Panc1 (cell line): ENCODE measurements at regions not wholly inside any gene's neighbourhood (a gene's known extent, or its start where the extent isn't known, plus 50 kb on each side); places are given as distances from the start of the nearest gene placed in this dataset.

ENCODE experiments used
- ATAC-seq: fragments of 200-7000 bp; cut with Tn5 transposase; 2 replicates; pipeline ENCODE4 v1.9.1; 2020; ENCODE audit warnings: mild to moderate bottlenecking, moderate library complexity
- BruUV-seq: library from RNA; stranded (reverse); fragments of 400-500 nt; replicated peaks from 2 replicates; lab custom pipeline; 2021; lab: Mats Ljungman, UMichigan
- CTCF ChIA-PET: fragments of 300-600 bp; sonication (Branson Sonifier 250); formaldehyde crosslinking; loops from one replicate; lab custom pipeline; 2022; ENCODE audit warnings: antibody characterized with exemption; lab: Charles Lee
- POLR2A ChIA-PET: fragments of 300-600 bp; sonication (Branson Sonifier 250); formaldehyde crosslinking; loops from one replicate; lab custom pipeline; 2022; ENCODE audit warnings: antibody characterized with exemption; lab: Charles Lee
- DNase-seq: peaks from one replicate; pipeline ENCODE4 v3.0.0-alpha.2; 2010; ENCODE audit warnings: low read depth, low spot score
- H3K27ac ChIP-seq: 2 replicates; pipeline ENCODE4 v1.5.1; 2011; ENCODE audit warnings: mild to moderate bottlenecking, low read length, inconsistent platforms
- H3K27me3 ChIP-seq: fragments of 200-500 bp; sonication (Bioruptor generic); 2 replicates; pipeline ENCODE4 v1.6.0; 2014; ENCODE audit warnings: low read length, inconsistent platforms; ENCODE audit not compliant: control insufficient read depth, insufficient read depth
- H3K36me3 ChIP-seq: fragments of 200-500 bp; sonication (Bioruptor generic); 2 replicates; pipeline ENCODE4 v1.5.1; 2014; ENCODE audit warnings: inconsistent platforms, mild to moderate bottlenecking, low read length, moderate library complexity; ENCODE audit not compliant: control insufficient read depth, insufficient read depth
- H3K4me1 ChIP-seq: 2 replicates; pipeline ENCODE4 v1.5.1; 2011; ENCODE audit warnings: inconsistent platforms, mild to moderate bottlenecking, low read length, moderate library complexity; ENCODE audit not compliant: control insufficient read depth, insufficient read depth
- H3K4me3 ChIP-seq, 2 experiments: 2 replicates each; pipeline ENCODE4 v1.5.1; 2011 to 2012; ENCODE audit warnings: low read depth in 2 of 2, low read length in 2 of 2, mild to moderate bottlenecking in 2 of 2, inconsistent platforms in 1 of 2, moderate library complexity in 1 of 2
- H3K9me3 ChIP-seq: fragments of 200-500 bp; sonication (Bioruptor generic); 2 replicates; pipeline ENCODE4 v1.5.1; 2014; ENCODE audit warnings: low read depth, mild to moderate bottlenecking, inconsistent platforms, low read length, moderate library complexity; ENCODE audit not compliant: control insufficient read depth, insufficient read depth
- CTCF ChIP-seq: fragments of 450-650 bp; IDR thresholded peaks from 2 replicates; pipeline ENCODE4 v1.5.1; 2017; ENCODE audit warnings: mild to moderate bottlenecking
- POLR2AphosphoS5 ChIP-seq: IDR thresholded peaks from 2 replicates; pipeline ENCODE4 v1.6.1; 2012; ENCODE audit warnings: mild to moderate bottlenecking, low read depth, low read length, moderate library complexity
- REST ChIP-seq, 2 experiments: IDR thresholded peaks; 2 replicates each; pipeline ENCODE4 v1.6.1; 2011 to 2012; ENCODE audit warnings: low read depth in 2 of 2, control low read depth in 1 of 2, low read length in 1 of 2, mild to moderate bottlenecking in 1 of 2, moderate library complexity in 1 of 2; ENCODE audit not compliant: insufficient read depth in 1 of 2
- SIN3A ChIP-seq: IDR thresholded peaks from 2 replicates; pipeline ENCODE4 v1.6.1; 2012; ENCODE audit warnings: low read depth, mild to moderate bottlenecking, low read length, moderate library complexity, borderline replicate concordance; ENCODE audit not compliant: insufficient read depth
- TCF7L2 ChIP-seq: IDR thresholded peaks from 2 replicates; pipeline ENCODE4 v1.6.1; 2011; ENCODE audit warnings: mild to moderate bottlenecking, low read depth, low read length, inconsistent platforms
- in situ Hi-C: cut with HindIII; loops from 2 replicates; pipeline ENCODE4 v1.10.0; 2016; ENCODE audit warnings: low sequenced_read_pairs, low pct_unique_long_range_greater_than_20kb
- intact Hi-C: fragments of 100-400 bp; cut with micrococcal nuclease; formaldehyde crosslinking; loops from one replicate; pipeline ENCODE4 v1.10.0; 2022; ENCODE audit not compliant: unreplicated experiment

GRCh38 chr3:64300790-64301423, 75.6 kb upstream of the PRICKLE2 start:
- DNase-seq (no peak), ATAC-seq (no peak)
- Histone ChIP-seq H3K27ac (no peak overlapping the region), H3K36me3 (no peaks in the 10 kb centered on the region), H3K9me3 (no peaks in the 10 kb centered on the region), H3K27me3 (no peaks in the 10 kb centered on the region), H3K4me3 (no peak overlapping the region), H3K4me1 (no peaks in the 10 kb centered on the region)
- CTCF ChIA-PET: interaction anchor here (0.7 kb wide), 1 partner anchor 336 kb away, joined by 10 read pairs; no protein-coding TSS in a partner anchor
- POLR2A ChIA-PET: interaction anchor here (0.6 kb wide), 1 partner anchor 443 kb away, joined by 3 read pairs; no protein-coding TSS in a partner anchor
- intact Hi-C loops (no loop called here), in situ Hi-C loops (no loop called here)
- no TSS peak for BruUV-seq
- TF ChIP-seq SIN3A (no peak), CTCF (no peak), POLR2AphosphoS5 (no peak), TCF7L2 (no peak), REST (IDR thresholded peaks at IDR 0.05; ENCODE audit: insufficient read depth in 1 of 2, low read depth in 2 of 2, low read length in 1 of 2) (no peak)

GRCh38 chr3:64299206-64299605, 73.9 kb upstream of the PRICKLE2 start:
- H3K4me3 ChIP-seq: no peak overlapping the region
- TF ChIP-seq SIN3A: no peak
- TF ChIP-seq TCF7L2: no peak
- no peak for TF ChIP-seq REST (IDR thresholded peaks at IDR 0.05; ENCODE audit: insufficient read depth in 1 of 2, low read depth in 2 of 2, low read length in 1 of 2)
- no peak for TF ChIP-seq POLR2AphosphoS5
- TF ChIP-seq CTCF: no peak
- no peaks in the 10 kb centered on the region for H3K27me3 ChIP-seq
- ATAC-seq (no peak), DNase-seq (no peak)
- CTCF ChIA-PET: no interaction called here
- no peaks in the 10 kb centered on the region for H3K4me1 ChIP-seq
- no peaks in the 10 kb centered on the region for H3K9me3 ChIP-seq
- in situ Hi-C loops: no loop called here
- H3K36me3 ChIP-seq: no peaks in the 10 kb centered on the region
- H3K27ac ChIP-seq: no peak overlapping the region
- intact Hi-C loops: no loop called here
- POLR2A ChIA-PET: no interaction called here
- no TSS peak for BruUV-seq
